Left kidney (tissue), 1 donor: ENCODE measurements at regions not wholly inside any gene's neighbourhood (a gene's known extent, or its start where the extent isn't known, plus 50 kb on each side); places are given as distances from the start of the nearest gene placed in this dataset.
"Not testable (repeated sequence)": the region's sequence is repeated elsewhere in the genome, so short reads cannot be mapped to it uniquely, and the experiment has no call there.

ENCODE experiments used
- DNase-seq: peaks from one replicate; pipeline ENCODE4 v3.0.0-alpha.2; 2013

DNA sequence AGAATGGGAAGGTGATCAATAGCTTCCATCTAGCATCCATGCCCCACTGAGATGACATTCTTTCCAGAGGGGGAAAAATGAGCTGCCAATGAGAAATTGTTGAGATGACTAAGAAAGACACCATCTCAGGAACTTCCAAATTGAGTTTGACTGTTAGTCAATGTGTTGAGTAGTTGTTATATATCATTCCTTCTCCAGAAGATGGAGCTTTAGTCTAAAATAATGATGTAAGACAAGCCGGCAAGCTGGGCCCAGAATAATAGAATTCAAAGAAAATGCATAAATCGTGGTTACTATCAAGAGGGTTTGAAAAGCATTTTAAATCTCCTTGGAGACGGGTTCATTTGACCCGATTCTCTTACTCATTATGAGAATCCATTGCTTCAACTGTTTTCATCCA is 71.0 kb upstream of the ATF7IP2 start:
- DNase-seq: no peak

DNA sequence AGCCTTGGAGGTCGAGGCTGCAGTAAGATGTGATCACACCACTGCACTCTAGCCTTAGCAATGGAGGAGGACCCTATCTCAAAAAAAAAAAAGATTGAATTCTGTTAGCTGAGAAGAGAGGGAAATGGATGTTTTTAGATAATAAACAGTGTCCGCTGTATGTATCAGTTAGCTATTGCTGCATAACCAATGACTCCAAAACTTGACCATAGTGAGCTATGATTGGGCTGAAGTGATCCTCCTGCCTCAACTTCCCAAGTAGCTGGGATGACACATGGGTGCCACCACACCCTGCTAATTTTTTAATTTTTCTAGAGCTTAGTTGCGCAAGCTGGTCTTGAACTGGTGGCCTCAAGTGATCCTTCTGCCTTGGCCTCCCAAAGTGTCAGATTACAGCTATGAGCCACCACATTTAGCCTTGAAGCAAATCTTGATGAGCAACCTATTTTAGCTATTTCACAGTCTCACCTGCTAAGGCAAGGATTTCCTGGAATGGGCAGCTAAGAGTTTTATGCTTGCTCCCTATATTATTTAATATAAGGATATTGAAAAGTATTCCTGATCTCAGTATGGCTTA is 68.3 kb upstream of the ATF7IP2 start:
- DNase-seq: no peak

DNA sequence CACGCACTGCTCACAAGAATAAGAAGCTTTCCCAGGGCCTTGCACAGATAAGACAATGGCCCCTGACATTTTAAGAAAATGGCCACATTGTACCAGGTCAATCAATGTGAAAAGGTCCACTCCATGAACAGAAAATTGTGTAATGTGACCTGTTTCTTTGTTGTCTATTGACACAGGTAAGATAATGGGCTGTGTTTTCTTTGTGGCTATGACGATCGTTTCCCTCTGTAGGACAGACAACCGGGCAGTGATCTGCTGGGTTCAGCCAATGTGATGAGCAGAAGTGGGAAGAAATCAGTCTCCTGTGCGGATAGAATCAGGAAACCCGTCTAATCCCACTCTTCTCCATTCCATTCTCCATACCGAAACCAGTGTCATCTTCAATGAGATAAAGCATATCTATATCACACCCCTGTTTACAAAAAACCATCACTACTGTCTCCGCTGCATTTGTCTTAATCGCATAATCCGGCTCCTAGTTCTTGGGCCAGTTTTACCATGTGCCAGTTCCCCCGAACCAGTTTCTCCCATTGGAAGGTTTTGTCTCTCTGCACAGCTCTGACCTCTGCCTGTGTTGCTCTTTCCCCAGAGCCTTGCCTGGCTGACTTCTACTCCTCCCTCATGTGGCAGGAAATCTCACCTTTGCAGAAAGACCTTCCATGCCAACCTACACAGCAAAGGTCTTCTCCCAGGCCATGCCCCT is 66.9 kb upstream of the ATF7IP2 start:
- no peak for DNase-seq

DNA sequence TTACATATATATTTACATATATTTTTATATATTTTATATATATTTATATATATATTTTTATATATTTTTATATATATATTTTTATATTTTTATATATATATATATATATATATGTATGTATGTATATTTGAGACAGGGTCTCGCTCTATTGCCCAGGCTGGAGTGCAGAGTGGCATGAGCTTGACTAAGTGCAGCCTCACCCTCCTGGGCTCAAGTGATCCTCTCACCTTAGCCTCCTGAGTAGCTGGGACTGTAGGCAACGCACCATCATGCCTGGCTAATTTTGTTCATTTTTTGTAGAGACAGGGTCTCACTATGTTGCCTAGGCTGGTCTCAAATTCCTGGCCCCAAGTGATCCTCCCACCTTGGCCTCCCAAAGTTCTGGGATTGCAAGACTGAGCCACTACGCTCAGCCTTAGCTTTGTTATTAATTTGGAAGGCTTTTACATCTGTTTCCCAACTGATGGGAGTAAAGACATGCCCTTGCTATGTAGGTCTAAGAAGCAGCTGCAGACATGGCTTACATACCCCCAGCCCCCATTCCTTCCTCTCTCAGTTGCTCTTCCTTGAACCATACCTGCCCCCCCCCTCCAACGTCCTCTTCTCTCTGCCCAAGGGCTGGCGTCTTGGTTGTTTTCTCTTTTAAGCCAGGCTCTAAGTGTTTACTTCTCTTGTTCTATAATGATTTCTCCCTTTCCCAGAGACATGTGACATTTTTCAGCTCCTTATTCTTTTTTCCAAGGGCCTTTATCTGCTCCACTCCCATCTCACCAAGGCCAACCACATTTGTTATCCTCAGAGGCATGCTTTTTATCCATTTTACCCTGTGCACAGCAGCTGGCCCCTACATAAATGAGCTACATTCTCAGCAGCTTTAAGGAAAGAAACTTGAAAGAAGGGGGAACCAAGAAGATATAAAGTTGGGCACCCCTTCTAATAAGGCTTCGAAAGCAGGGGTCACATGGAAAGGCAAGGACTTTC is 64.2 kb upstream of the ATF7IP2 start:
- DNase-seq: no peak

DNA sequence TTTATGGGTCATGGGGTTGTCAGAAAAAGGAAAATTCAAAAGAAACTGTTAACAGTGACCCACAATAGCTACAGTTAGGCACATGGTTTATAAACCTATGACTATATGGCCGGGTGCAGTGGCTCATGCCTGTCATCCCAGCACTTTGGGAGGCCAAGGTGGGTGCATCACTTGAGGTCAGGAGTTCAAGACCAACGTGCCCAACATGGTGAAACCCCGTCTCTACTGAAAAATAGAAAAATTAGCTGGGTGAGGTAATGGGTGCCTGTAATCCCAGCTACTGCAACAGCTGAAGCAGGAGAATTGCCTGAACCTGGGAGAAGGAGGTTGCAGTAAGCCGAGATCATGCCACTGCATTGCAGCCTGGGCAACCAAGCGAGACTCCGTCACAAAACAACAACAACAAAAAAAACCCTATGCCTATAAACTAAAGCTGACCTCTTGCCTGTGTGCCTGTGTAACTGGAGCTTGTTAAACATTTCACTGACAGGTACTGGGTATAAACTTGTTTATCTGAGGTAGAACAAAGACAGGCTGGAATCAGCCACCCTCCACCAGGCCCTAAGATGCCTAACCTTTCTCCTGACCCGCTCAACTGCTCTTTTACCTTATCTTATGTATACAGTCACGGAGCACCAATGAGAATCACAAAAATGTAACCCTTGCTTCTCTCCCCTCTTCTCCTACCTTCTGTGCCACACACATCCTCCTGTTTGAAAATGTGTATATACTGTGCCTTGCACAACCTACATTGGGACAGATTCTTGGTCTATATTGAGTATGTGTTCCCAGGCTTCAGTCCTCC is 62.9 kb upstream of the ATF7IP2 start:
- no peak for DNase-seq

DNA sequence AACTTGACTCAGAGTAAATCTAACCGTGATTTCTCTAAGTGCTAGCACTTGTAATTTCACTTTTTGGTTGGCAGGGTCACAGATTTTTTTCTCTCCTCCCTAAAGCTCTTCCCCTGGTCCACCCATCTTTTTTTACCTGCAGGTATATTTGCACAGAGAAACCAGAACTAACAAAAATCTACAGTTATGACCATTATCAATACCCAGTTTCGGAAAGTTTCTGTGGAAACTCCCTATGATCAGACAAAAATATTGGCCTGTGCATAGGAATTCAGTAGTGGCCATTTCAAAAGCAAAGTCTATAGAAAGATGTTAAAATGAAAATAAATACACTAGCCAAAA is 62.4 kb upstream of the ATF7IP2 start:
- no peak for DNase-seq

DNA sequence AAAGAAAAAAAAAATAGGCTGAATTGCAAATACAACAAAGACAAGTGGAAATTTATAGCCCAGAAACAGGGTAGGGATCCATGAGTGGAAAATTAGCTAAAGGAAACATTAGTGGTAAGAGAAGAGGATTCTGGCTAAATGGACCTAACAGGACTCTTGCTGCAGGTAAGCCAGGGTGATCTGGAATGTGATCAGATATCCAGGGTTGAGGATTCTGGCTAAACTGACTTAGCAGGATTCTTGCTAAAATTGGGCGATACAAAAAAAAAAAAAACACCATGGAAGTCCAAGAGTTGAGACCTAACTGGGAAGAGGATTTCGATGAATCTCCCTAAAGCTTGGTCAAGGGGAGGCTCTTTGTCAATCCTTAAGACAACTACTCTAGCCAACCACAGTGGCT is 61.7 kb upstream of the ATF7IP2 start:
- DNase-seq: no peak

DNA sequence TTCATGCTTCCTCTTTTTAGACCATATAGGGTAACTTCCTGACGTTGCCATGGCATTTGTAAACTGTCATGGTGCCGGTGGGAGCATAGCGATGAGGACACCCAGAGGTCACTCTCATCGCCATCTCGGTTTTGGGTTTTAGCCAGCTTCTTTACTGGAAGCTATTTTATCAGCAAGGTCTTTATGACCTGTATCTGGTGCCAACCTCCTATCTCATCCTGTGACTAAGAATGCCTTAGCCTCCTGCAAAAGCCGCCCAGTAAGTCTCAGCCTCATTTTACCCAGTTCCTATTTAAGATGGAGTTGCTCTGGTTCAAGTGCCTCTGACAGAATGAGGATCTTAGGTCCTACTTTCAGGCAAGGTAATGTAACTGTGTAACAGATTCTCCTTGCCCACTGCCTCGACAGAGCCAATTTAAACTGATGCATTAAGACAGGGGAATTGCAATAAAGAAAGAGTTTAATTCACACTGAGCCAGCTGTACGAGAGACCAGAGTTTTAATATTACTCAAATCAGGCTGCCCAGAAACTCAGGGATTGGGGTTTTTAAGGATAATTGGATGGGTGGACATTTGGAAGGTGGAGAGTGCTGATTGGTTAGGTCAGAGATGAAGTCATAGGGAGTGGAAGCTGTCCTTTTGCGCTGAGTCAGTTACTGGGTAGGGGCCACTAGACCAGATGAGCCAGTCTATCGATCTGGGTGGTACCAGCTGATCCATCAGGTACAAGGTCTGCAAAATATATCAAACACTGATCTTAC is 59.9 kb upstream of the ATF7IP2 start:
- DNase-seq: no peak

DNA sequence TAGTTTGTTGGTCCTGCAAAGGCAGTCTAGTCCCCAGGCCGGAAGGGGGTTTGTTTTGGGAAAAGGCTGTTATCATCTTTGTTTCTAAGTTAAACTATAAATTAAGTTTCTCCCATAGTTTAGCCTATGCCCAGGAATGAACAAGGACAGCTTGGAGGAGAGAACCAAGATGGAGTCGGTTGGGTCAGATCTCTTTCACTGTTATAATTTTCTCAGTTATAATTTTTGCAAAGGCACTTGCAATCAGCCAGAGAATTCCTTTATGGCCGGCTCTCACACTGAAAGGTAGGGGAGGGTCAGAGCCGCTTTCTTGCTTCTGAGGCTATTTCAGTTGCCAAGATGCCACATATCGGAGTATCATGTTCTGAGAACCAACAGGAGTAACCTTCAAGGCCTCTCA is 59.2 kb upstream of the ATF7IP2 start:
- DNase-seq: no peak

DNA sequence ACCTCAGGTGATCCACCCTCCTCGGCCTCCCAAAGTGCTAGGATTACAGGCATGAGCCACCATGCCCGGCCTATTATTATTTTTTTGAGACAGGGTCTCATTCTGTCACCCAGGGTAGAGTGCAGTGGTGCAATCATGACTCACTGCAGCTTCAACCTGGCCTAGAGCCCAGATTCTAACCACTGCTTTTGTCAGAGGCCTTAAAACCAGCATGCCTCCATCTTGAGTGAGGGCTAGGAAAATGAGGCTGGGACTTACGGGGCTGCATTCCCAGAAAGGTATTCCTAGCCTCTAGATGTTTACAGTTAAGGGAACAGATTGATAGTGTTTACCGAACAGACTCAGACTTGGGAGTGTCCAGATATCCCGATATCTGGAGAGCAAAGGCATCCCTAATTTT is 57.6 kb upstream of the ATF7IP2 start:
- not testable (repeated sequence) for DNase-seq

DNA sequence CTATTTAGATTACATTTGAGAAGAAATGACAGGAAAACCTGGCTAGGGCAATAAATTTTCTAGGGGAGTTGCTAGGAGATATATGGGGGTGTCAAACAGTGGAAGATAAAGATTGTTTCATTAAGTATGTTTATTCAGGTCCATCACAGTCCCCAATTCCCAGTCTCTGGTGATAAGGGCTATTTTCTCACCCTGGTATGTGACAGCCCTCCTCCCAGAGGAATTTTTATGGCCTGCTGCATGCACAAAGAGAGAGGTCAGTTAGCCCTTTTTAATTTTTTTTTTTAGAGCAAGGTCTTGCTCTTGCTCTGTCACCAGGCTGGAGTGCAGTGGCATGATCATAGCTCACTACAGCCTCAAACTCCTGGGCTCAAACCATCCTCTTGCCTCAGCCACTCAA is 53.6 kb upstream of the ATF7IP2 start:
- no peak for DNase-seq

DNA sequence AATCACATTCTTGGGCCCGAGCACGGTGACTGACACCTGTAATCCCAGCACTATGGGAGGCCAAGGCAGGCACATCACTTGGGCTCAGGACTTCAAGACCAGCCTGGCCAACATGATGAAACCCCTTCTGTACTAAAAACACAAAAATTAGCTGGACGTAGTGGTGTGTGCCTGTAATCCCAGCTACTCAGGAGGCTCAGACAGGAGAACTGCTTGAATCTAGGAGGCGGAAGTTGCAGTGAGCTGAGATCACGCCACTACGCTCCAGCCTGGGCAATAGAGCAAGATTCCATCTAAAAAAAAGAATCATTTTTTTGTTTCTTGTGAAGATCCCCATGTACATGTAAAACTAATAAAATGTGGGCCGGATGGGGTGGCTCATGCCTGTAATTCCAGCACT is 53.1 kb upstream of the ATF7IP2 start:
- no peak for DNase-seq

DNA sequence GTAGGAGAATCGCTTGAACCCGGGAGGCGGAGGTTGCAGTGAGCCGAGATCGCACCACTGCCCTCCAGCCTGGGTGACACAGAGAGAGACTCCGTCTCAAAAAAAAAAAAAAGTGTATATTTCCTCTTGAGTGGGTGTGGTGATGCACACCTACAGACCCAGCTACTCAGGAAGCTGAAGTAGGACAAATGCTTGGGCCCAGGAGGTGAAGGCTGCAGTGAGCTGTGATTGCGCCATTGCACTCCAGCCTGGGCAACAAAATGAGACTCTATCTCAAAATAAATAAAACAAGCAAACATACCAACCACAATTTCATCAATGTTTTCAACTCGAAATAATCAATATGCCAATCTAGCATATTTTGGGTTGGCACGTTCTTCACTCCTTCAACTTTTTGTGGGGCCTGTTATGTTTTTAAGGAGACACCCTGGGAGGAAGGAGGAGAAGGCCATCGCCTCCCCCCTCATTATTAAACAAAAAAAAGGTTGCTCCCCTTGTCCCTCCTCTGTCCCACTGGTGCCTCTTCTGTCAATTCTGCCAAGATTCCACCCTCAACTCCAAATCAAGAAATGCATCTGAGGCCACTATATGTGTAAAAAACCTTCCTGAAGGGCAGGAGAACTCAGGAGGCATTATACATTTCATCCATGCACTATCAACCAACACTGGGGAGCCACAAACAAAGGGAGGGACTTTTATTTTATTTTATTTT is 52.4 kb upstream of the ATF7IP2 start:
- DNase-seq: no peak

DNA sequence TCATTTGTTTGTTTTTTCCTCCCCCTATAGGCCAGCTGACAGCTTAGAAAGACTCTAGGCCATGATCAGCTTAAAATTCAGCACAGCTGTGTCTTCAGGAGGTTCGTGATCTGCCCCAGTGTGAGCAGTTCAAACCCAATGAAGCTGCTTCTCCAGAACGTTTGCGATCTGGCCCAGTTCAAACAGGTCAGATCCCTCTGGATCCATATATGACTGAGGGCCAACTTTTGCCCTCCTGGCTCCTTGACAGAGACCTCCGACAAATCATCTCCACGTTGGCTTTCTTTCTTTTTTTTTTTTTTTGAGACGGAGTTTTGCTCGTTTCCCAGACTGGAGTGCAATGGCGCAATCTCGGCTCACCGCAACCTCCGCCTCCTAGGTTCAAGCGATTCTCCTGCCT is 50.2 kb upstream of the ATF7IP2 start:
- no peak for DNase-seq
